CD4-positive, alpha-beta T cell treated with Interleukin-17A for 1 hour (primary cell): ENCODE measurements at regions not wholly inside any gene's neighbourhood (a gene's known extent, or its start where the extent isn't known, plus 50 kb on each side); places are given as distances from the start of the nearest gene placed in this dataset.

Experiments
- DNase-seq: peaks from one replicate; pipeline ENCODE4 v3.0.0-alpha.2; 2020

GRCh38 chr20:63067721-63068560 is 61.2 kb upstream of the BHLHE23 start:
- DNase-seq: no peak

- DNase-seq: no peak
These were observed 60.5 kb upstream of the BHLHE23 start for GRCh38 chr20:63067266-63067635.

- DNase-seq: no peak
These were observed 59.9 kb upstream of the BHLHE23 start for GRCh38 chr20:63066506-63067265.

GRCh38 chr20:63065911-63066310 is 59.1 kb upstream of the BHLHE23 start:
- no peak for DNase-seq

GRCh38 chr20:63064745-63065711 is 58.3 kb upstream of the BHLHE23 start:
- DNase-seq: no peak

- no peak for DNase-seq
These were observed 57.5 kb upstream of the BHLHE23 start for GRCh38 chr20:63064310-63064709.

GRCh38 chr20:63062188-63063140 is 55.7 kb upstream of the BHLHE23 start:
- DNase-seq: no peak

- DNase-seq: no peak
These were observed 55.0 kb upstream of the BHLHE23 start for GRCh38 chr20:63061771-63062100.

GRCh38 chr20:63061051-63061770 is 54.4 kb upstream of the BHLHE23 start:
- DNase-seq: no peak

- no peak for DNase-seq
These were observed 53.6 kb upstream of the BHLHE23 start for GRCh38 chr20:63060057-63060991.

- no peak for DNase-seq
These were observed 52.9 kb upstream of the BHLHE23 start for GRCh38 chr20:63059684-63060056.

GRCh38 chr20:63058696-63059335 is 52.1 kb upstream of the BHLHE23 start:
- no peak for DNase-seq

- DNase-seq: peak; percentile 2
These were observed 50.7 kb upstream of the BHLHE23 start for GRCh38 chr20:63057171-63058117.

GRCh38 chr20:63056236-63057170 is 49.7 kb upstream of the BHLHE23 start:
- DNase-seq: peak; percentile 48
